Activated CD8-positive, alpha-beta T cell treated with anti-CD3 and anti-CD28 coated beads for 36 hours (primary cell): ENCODE measurements at regions not wholly inside any gene's neighbourhood (a gene's known extent, or its start where the extent isn't known, plus 50 kb on each side); places are given as distances from the start of the nearest gene placed in this dataset.

Experiments
- ATAC-seq: fragments of 200-7000 bp; cut with Tn5 transposase; one replicate; pipeline ENCODE4 v1.10.0; 2021; ENCODE audit warnings: mild to moderate bottlenecking, moderate library complexity
- CTCF ChIA-PET: fragments of 350-600 bp; sonication (Branson Sonifier 250); formaldehyde crosslinking; loops from one replicate; lab custom pipeline; 2021; ENCODE audit warnings: antibody characterized with exemption; lab: Charles Lee
- POLR2A ChIA-PET: fragments of 350-600 bp; sonication (Branson Sonifier 250); formaldehyde crosslinking; loops from one replicate; lab custom pipeline; 2021; ENCODE audit warnings: antibody characterized with exemption; lab: Charles Lee
- DNase-seq: peaks from one replicate; pipeline ENCODE4 v3.0.0-alpha.2; 2020
- H3K27ac Mint-ChIP-seq: one replicate; pipeline ENCODE4 v1.8.0; 2021; ENCODE audit warnings: mild to moderate bottlenecking, mixed read lengths
- H3K27me3 Mint-ChIP-seq: one replicate; pipeline ENCODE4 v1.8.0; 2021; ENCODE audit warnings: mixed read lengths
- H3K36me3 Mint-ChIP-seq: one replicate; pipeline ENCODE4 v1.8.0; 2021; ENCODE audit warnings: low read depth, mixed read lengths
- H3K4me1 Mint-ChIP-seq: one replicate; pipeline ENCODE4 v1.8.0; 2021; ENCODE audit warnings: low read depth, mixed read lengths
- H3K4me3 Mint-ChIP-seq: one replicate; pipeline ENCODE4 v1.8.0; 2021; ENCODE audit warnings: mild to moderate bottlenecking, moderate library complexity, mixed read lengths
- H3K9me3 Mint-ChIP-seq: one replicate; pipeline ENCODE4 v1.8.0; 2021; ENCODE audit warnings: mixed read lengths
- CTCF ChIP-seq: fragments of 200-600 bp; IDR thresholded peaks from one replicate; pipeline ENCODE4 v1.8.0; 2022; ENCODE audit warnings: antibody characterized with exemption, mild to moderate bottlenecking
- intact Hi-C: fragments of 100-400 bp; cut with micrococcal nuclease; formaldehyde crosslinking; loops from one replicate; pipeline ENCODE4 v1.10.0; 2022

GRCh38 chr5:179439181-179439985, 94.1 kb upstream of the ADAMTS2 start:
- intact Hi-C loops: no loop called here
- no peak overlapping the region for H3K27ac Mint-ChIP-seq
- H3K9me3 Mint-ChIP-seq: no peaks in the 10 kb centered on the region

GRCh38 chr5:179438461-179438860, 93.2 kb upstream of the ADAMTS2 start:
- intact Hi-C loops: no loop called here
- H3K4me3 Mint-ChIP-seq: no peak overlapping the region
- H3K27me3 Mint-ChIP-seq: no peaks in the 10 kb centered on the region
- ATAC-seq: no peak
- ChIA-PET POLR2A (no interaction called here), CTCF (no interaction called here)
- H3K9me3 Mint-ChIP-seq: peaks cover 3% of the 10 kb centered on the region
- DNase-seq: no peak
- no peaks in the 10 kb centered on the region for H3K36me3 Mint-ChIP-seq
- H3K4me1 Mint-ChIP-seq: no peaks in the 10 kb centered on the region
- no peak overlapping the region for H3K27ac Mint-ChIP-seq
- TF ChIP-seq CTCF: no peak

More at GRCh38 chr5:179439181-179439985, 94.1 kb upstream of the ADAMTS2 start:
- no peak for TF ChIP-seq CTCF
- CTCF ChIA-PET: no interaction called here
- DNase-seq: no peak
- no peak for ATAC-seq
- H3K27me3 Mint-ChIP-seq: no peaks in the 10 kb centered on the region
- POLR2A ChIA-PET: no interaction called here
- no peaks in the 10 kb centered on the region for H3K36me3 Mint-ChIP-seq
- no peak overlapping the region for H3K4me3 Mint-ChIP-seq
- no peaks in the 10 kb centered on the region for H3K4me1 Mint-ChIP-seq

GRCh38 chr5:179438011-179438441, 92.8 kb upstream of the ADAMTS2 start:
- intact Hi-C loops: no loop called here
- Mint-ChIP-seq H3K9me3 (peaks cover 4% of the 10 kb centered on the region), H3K4me1 (no peaks in the 10 kb centered on the region), H3K4me3 (no peak overlapping the region), H3K27me3 (no peaks in the 10 kb centered on the region), H3K36me3 (no peaks in the 10 kb centered on the region), H3K27ac (no peak overlapping the region)
- no peak for TF ChIP-seq CTCF
- POLR2A ChIA-PET: no interaction called here
- DNase-seq (no peak), ATAC-seq (no peak)
- CTCF ChIA-PET: no interaction called here

- intact Hi-C loops: no loop called here
- H3K4me3 Mint-ChIP-seq: no peak overlapping the region
- no peak for ATAC-seq
These were observed 92.2 kb upstream of the ADAMTS2 start for GRCh38 chr5:179437341-179438001.

More at GRCh38 chr5:179437341-179438001, 92.2 kb upstream of the ADAMTS2 start:
- H3K36me3 Mint-ChIP-seq: no peaks in the 10 kb centered on the region
- H3K4me1 Mint-ChIP-seq: no peaks in the 10 kb centered on the region
- CTCF ChIA-PET: no interaction called here
- DNase-seq: no peak
- no peaks in the 10 kb centered on the region for H3K27me3 Mint-ChIP-seq
- no peak overlapping the region for H3K27ac Mint-ChIP-seq
- POLR2A ChIA-PET: no interaction called here
- no peak for TF ChIP-seq CTCF
- H3K9me3 Mint-ChIP-seq: peaks cover 5% of the 10 kb centered on the region
